PC-9 (cell line): ENCODE measurements at regions not wholly inside any gene's neighbourhood (a gene's known extent, or its start where the extent isn't known, plus 50 kb on each side); places are given as distances from the start of the nearest gene placed in this dataset.

Source experiments
- BruUV-seq: library from RNA; stranded (reverse); fragments of 400-500 nt; replicated peaks from 2 replicates; lab custom pipeline; 2021; lab: Mats Ljungman, UMichigan
- CTCF ChIA-PET: fragments of 300-600 bp; sonication (Branson Sonifier 250); formaldehyde crosslinking; loops from one replicate; lab custom pipeline; 2022; ENCODE audit warnings: antibody characterized with exemption; lab: Charles Lee
- POLR2A ChIA-PET: fragments of 300-600 bp; sonication (Branson Sonifier 250); formaldehyde crosslinking; loops from one replicate; lab custom pipeline; 2022; ENCODE audit warnings: antibody characterized with exemption; ENCODE audit not compliant: unreplicated experiment; lab: Charles Lee
- DNase-seq, 2 experiments: peaks; one replicate each; pipeline versions ENCODE4 v3.0.0 to v3.0.0-alpha.2; 2015 to 2022; ENCODE audit warnings: mixed read lengths in 1 of 2
- H2AFZ ChIP-seq: fragments of 200-600 bp; sonication (generic); 2 replicates; pipeline ENCODE4 v1.8.1; 2017; ENCODE audit warnings: antibody characterized with exemption
- H3F3A ChIP-seq: fragments of 200-600 bp; sonication (generic); 2 replicates; pipeline ENCODE4 v1.8.1; 2017; ENCODE audit warnings: antibody characterized with exemption, mild to moderate bottlenecking, low read depth; ENCODE audit not compliant: insufficient read depth
- H3K27ac ChIP-seq: fragments of 200-600 bp; sonication (generic); 2 replicates; pipeline ENCODE4 v1.6.1; 2016; ENCODE audit warnings: mixed run types
- H3K27me3 ChIP-seq: fragments of 200-600 bp; sonication (generic); 2 replicates; pipeline ENCODE4 v1.6.1; 2016; ENCODE audit warnings: low read depth, mixed run types; ENCODE audit not compliant: insufficient read depth
- H3K36me3 ChIP-seq: fragments of 200-600 bp; sonication (generic); 2 replicates; pipeline ENCODE4 v1.6.1; 2016; ENCODE audit warnings: low read depth, mixed run types
- H3K4me1 ChIP-seq: fragments of 200-600 bp; sonication (generic); replicated peaks from 2 replicates; pipeline ENCODE4 v1.6.1; 2016; ENCODE audit warnings: mixed run types; ENCODE audit not compliant: insufficient read depth
- H3K4me2 ChIP-seq: fragments of 200-600 bp; sonication (generic); 2 replicates; pipeline ENCODE4 v1.6.1; 2017; ENCODE audit warnings: mixed run types
- H3K4me3 ChIP-seq: fragments of 200-600 bp; sonication (generic); 2 replicates; pipeline ENCODE4 v1.6.1; 2016; ENCODE audit warnings: mixed run types
- H3K79me2 ChIP-seq: fragments of 200-600 bp; sonication (generic); 2 replicates; pipeline ENCODE4 v1.6.1; 2017; ENCODE audit warnings: low read depth, mixed run types
- H3K9me2 ChIP-seq: fragments of 200-600 bp; sonication (generic); 2 replicates; pipeline ENCODE4 v1.8.1; 2017; ENCODE audit warnings: mild to moderate bottlenecking; ENCODE audit not compliant: insufficient read depth
- H3K9me3 ChIP-seq: fragments of 200-600 bp; sonication (generic); 2 replicates; pipeline ENCODE4 v1.8.1; 2016; ENCODE audit warnings: low read depth; ENCODE audit not compliant: insufficient read depth
- H4K20me1 ChIP-seq: fragments of 200-600 bp; sonication (generic); 2 replicates; pipeline ENCODE4 v1.8.1; 2017; ENCODE audit not compliant: insufficient read depth
- CTCF ChIP-seq: fragments of 200-600 bp; sonication (generic); conservative IDR thresholded peaks from 2 replicates; pipeline ENCODE4 v1.6.1; 2017; ENCODE audit warnings: mixed run types, antibody characterized with exemption, mild to moderate bottlenecking, moderate library complexity
- EZH2 ChIP-seq: fragments of 200-600 bp; sonication (generic); IDR thresholded peaks from 2 replicates; pipeline ENCODE4 v1.8.0; 2017; ENCODE audit warnings: antibody characterized with exemption, low read depth
- intact Hi-C: fragments of 100-400 bp; cut with micrococcal nuclease; formaldehyde crosslinking; loops from one replicate; pipeline ENCODE4 v1.10.0; 2022; ENCODE audit not compliant: unreplicated experiment

- Histone ChIP-seq H4K20me1 (no peaks in the 10 kb centered on the region), H3F3A (no peaks in the 10 kb centered on the region), H3K4me2 (no peak overlapping the region), H2AFZ (no peak overlapping the region), H3K9me2 (no peaks in the 10 kb centered on the region), H3K9me3 (no peaks in the 10 kb centered on the region), H3K27me3 (no peaks in the 10 kb centered on the region), H3K36me3 (no peaks in the 10 kb centered on the region), H3K79me2 (no peaks in the 10 kb centered on the region), H3K4me3 (no peak overlapping the region), H3K27ac (no peak overlapping the region), H3K4me1 (no peaks in the 10 kb centered on the region)
- DNase-seq = no peak
- TF ChIP-seq CTCF (no peak), EZH2 (no peak)
- CTCF ChIA-PET = no interaction called here
- intact Hi-C loops = no loop called here
- BruUV-seq = no TSS peak
- POLR2A ChIA-PET = no interaction called here
Measured at GRCh38 chr14:45633220-45633984, 380.4 kb upstream of the MIS18BP1 start.

- Histone ChIP-seq H3K36me3 (no peaks in the 10 kb centered on the region), H3K4me3 (no peak overlapping the region), H3F3A (no peaks in the 10 kb centered on the region), H3K79me2 (no peaks in the 10 kb centered on the region), H3K27ac (no peak overlapping the region), H3K27me3 (no peaks in the 10 kb centered on the region), H3K4me1 (no peaks in the 10 kb centered on the region), H3K4me2 (no peak overlapping the region), H3K9me2 (no peaks in the 10 kb centered on the region), H3K9me3 (no peaks in the 10 kb centered on the region), H4K20me1 (no peaks in the 10 kb centered on the region), H2AFZ (no peak overlapping the region)
- ChIA-PET POLR2A (no interaction called here), CTCF (no interaction called here)
- TF ChIP-seq EZH2 (no peak), CTCF (no peak)
- DNase-seq = no peak
- no TSS peak for BruUV-seq
- intact Hi-C loops = no loop called here
Measured at GRCh38 chr14:45621731-45622130, 368.7 kb upstream of the MIS18BP1 start.

- no peak for DNase-seq
- TF ChIP-seq CTCF (no peak), EZH2 (no peak)
- Histone ChIP-seq H2AFZ (no peak overlapping the region), H3K9me3 (no peaks in the 10 kb centered on the region), H3K4me2 (no peak overlapping the region), H3F3A (no peaks in the 10 kb centered on the region), H3K9me2 (no peaks in the 10 kb centered on the region), H3K27ac (no peak overlapping the region), H3K36me3 (no peaks in the 10 kb centered on the region), H3K27me3 (no peaks in the 10 kb centered on the region), H3K79me2 (no peaks in the 10 kb centered on the region), H4K20me1 (no peaks in the 10 kb centered on the region), H3K4me3 (no peak overlapping the region), H3K4me1 (no peaks in the 10 kb centered on the region)
- POLR2A ChIA-PET = no interaction called here
- intact Hi-C loops = loop anchor here (10.0 kb wide), 2 partner anchors 195 to 315 kb away; no protein-coding TSS in a partner anchor
- BruUV-seq = no TSS peak
- CTCF ChIA-PET = no interaction called here
Measured at GRCh38 chr14:45619831-45620230, 366.8 kb upstream of the MIS18BP1 start.
